NCI-H2081 treated with DMSO at 0.1 percent for 48 hours (cell line): ENCODE measurements at regions not wholly inside any gene's neighbourhood (a gene's known extent, or its start where the extent isn't known, plus 50 kb on each side); places are given as distances from the start of the nearest gene placed in this dataset.

Experiments used
- DNase-seq: peaks from one replicate; lab custom pipeline; 2025; lab: John Stamatoyannopoulos, UW

DNA sequence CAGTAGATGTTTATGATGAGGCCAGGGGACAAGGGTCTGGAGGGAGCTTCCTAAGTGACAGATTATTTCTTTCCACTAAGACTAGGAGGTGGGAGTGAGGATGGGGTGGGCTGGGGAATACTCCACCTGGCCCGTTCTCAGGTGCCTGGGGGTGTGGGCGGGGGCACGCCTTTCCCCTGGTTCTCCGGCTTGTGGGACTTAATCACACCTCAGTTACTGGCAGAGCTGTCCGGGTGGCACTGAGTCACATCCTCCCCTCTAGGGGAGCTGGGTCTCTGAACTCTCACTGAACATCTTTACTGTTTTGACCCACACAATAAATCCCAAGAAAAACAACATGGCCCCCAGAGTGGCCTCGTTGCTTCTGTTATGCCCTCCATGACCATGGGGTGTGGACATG is 332.8 kb downstream of the MAF start:
- no peak for DNase-seq

DNA sequence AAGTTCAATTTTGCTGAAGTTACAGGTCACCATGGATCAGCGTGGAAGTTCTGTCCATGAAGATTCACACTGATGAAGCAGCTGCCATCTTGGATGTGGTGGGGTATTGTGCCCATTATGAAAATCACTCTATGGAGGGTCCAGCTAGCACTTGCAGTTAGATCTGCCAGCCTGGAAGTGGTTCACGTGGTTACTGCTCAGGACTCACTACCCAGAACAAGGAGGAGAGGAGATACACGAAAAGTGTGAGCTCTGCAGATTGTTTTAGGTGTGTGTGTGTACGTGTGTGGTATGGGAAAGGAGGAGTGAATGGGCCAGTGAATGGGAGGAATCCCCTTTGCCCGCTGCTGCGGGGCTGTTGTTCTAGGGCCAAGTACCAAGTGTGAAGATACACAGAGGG is 333.4 kb downstream of the MAF start:
- DNase-seq, result no peak

DNA sequence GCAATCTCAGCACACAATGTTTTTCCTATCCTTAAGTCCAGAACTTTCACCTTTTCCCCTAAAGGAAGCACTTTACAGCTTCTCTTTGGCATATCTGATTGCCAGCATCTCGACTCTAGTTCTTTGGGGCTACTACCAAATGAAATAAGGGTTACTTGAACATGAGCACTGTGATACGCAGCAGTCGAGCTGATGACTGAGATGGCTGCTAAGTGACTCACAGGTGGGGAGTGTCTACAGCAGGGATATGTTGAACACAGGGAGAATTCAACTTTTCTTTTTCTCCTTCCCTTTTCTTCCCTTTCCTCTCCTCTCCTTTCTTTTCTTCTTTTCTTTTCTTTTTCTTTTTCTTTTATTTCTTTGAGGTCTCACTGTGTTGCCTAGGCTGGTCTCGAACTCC is 334.8 kb downstream of the MAF start:
- no peak for DNase-seq

DNA sequence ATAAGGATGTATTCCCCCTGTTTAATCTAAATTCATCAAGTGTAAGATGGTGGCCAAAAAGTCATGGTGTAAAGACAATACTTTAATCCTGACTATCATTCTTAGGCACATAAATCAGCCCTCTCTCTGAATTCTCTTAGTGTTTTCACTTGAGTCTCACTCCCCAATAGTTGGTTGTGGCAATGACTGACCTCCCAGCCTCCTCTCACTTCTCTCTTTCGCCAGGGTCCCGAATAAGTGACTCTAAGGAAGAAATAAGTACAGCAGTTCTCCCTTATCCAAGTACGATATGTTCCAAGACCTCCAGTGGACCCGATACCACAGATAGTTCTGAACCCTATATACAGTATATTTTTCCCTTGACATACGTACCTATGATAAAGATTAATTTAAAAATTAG is 335.3 kb downstream of the MAF start:
- no peak for DNase-seq

DNA sequence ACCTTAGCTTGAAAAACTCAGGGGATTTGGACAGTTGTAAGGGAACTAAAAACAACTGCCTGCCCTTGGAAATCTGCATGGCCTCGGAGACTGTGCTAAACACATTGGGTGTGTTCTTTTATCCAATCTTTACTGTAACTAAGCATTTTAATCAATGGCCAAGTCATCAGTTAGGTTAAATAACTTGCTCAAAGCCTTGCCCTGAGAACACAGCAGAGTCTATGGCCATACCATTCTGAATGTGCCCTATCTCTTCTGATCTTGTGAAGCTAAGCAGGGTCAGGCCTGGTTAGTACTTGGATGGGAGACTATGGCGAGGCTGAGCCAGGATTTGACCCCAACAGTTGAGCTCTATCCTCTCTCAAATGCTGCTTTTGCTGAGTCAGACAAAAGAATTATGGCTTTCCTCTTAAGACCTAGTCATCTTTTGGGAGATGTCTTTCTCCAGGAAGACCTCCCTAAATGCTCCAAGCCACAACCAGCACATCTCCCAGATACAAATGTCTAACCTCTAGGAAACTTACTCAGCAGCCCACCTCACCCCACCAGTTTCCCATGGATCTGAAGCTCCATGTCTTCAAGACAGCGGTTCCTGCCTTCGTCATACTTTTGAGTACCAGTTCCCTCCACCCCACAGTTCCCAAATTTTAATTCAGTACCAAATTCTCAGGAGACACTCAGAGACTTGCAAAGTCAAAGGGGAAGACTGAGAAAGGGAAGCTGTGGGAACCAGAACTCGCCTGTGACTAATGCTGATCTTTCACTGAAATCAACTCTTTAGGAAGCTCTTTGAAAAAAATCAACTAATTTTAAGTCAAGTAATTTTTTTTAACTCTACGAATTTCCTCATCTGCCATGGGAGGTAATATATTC is 336.1 kb downstream of the MAF start:
- no peak for DNase-seq

DNA sequence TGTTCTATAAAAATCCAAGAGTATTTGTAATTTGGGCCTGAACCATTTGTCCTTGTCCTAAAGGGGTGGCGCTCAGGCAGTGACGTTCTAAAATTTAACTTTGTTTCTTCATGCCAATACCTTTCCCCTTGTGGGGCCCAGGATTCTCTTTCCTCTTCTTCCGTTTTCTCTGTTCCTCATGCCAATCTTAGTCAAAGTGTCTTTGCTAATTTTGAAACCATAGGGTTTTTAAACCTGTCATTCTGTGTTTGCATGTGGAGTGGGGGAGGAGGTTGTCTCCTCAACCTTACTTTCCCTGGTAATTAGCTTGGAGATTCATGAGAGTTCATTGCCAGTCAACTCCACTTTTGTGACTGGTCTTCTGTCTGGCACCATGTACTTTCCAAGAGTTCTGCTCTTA is 337.1 kb downstream of the MAF start:
- no peak for DNase-seq
